Esophagus squamous epithelium (tissue), 4 donors: ENCODE measurements at regions not wholly inside any gene's neighbourhood (a gene's known extent, or its start where the extent isn't known, plus 50 kb on each side); places are given as distances from the start of the nearest gene placed in this dataset.

Experiments used
- POLR2A ChIP-seq, 4 donors: fragments of 450-650 bp; IDR thresholded peaks; one replicate each; pipeline ENCODE4 v1.6.1; 2017; ENCODE audit warnings: antibody characterized with exemption in 4 of 4, mild to moderate bottlenecking in 4 of 4, moderate library complexity in 3 of 4
- TF ChIP-seq, protein P1 (sequence below), 6 experiments: fragments of 450-650 bp in 4 of 6; fragments of 200-600 bp in 2 of 6; sonication (generic) in 2 of 6; IDR thresholded peaks; one replicate each; pipeline ENCODE4 v1.5.1; 2016 to 2019; ENCODE audit warnings: antibody characterized with exemption in 6 of 6, mild to moderate bottlenecking in 4 of 6, moderate library complexity in 4 of 6

DNA sequence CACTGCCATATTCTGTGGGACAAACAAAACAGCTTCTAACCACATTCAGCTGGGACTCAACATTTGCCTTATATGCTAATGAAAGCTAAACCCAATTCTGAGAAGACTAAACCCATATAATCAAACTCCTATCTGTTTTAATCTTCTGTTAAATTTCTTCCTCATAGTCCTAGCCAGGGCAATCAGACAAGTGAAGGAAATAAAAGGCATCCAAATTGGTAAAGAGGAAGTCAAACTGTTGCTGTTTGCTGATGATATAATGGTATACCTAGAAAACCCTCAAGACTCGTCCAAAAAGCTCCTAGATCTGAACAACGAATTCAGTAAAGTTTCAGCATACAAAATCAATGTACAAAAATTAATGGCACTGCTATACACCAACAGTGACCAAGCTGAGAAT is 157.1 kb downstream of the PHLDA1 start:
- TF ChIP-seq, protein P1, sequence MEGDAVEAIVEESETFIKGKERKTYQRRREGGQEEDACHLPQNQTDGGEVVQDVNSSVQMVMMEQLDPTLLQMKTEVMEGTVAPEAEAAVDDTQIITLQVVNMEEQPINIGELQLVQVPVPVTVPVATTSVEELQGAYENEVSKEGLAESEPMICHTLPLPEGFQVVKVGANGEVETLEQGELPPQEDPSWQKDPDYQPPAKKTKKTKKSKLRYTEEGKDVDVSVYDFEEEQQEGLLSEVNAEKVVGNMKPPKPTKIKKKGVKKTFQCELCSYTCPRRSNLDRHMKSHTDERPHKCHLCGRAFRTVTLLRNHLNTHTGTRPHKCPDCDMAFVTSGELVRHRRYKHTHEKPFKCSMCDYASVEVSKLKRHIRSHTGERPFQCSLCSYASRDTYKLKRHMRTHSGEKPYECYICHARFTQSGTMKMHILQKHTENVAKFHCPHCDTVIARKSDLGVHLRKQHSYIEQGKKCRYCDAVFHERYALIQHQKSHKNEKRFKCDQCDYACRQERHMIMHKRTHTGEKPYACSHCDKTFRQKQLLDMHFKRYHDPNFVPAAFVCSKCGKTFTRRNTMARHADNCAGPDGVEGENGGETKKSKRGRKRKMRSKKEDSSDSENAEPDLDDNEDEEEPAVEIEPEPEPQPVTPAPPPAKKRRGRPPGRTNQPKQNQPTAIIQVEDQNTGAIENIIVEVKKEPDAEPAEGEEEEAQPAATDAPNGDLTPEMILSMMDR (IDR thresholded peaks at IDR 0.05), result no peak
- TF ChIP-seq POLR2A (IDR thresholded peaks at IDR 0.05), result no peak
